ENCODE measurements at regions not wholly inside any gene's neighbourhood (a gene's known extent, or its start where the extent isn't known, plus 50 kb on each side); places are given as distances from the start of the nearest gene placed in this dataset.

GRCh38 chr6:74805916-74806696, 399.7 kb downstream of the COL12A1 start:
- H3K27me3 ChIP-seq (ENCODE audit: control insufficient read depth in 2 of 2, insufficient read depth in 2 of 2, low read length in 2 of 2): no peaks in the 10 kb centered on the region
- no peak for ATAC-seq
- H3K4me3 ChIP-seq: no peak overlapping the region
- H2AFZ ChIP-seq (ENCODE audit: low read depth, low read length): no peak overlapping the region
- DNase-seq (ENCODE audit: extremely low read depth in 1 of 4, low spot score in 3 of 4): no peak
- H3K9me1 ChIP-seq (ENCODE audit: control insufficient read depth, insufficient read depth, low read length): no peaks in the 10 kb centered on the region
- no TSS peak for BruUV-seq (replicated peaks)
- H3K36me3 ChIP-seq (ENCODE audit: control insufficient read depth, insufficient read depth, low read length): no peaks in the 10 kb centered on the region
- no peak overlapping the region for H3K4me2 ChIP-seq (ENCODE audit: insufficient read depth, low read length)
- H3K27ac ChIP-seq (ENCODE audit: extremely low read depth, low read depth, low read length): no peak overlapping the region
- no peaks in the 10 kb centered on the region for H3K79me2 ChIP-seq (ENCODE audit: control insufficient read depth, insufficient read depth, low read length)
- no peaks in the 10 kb centered on the region for H3K4me1 ChIP-seq (replicated peaks in 1 of 2; ENCODE audit: control insufficient read depth in 2 of 2, insufficient read depth in 2 of 2, low read length in 2 of 2)
- H4K20me1 ChIP-seq (replicated peaks; ENCODE audit: control insufficient read depth, insufficient read depth, low read length): no peaks in the 10 kb centered on the region
- no peak overlapping the region for H3K9ac ChIP-seq (ENCODE audit: insufficient read depth in 1 of 2, low read depth in 2 of 2, low read length in 2 of 2)
- CTCF ChIA-PET (ENCODE audit: low intra/inter-chr PET ratio): no interaction called here
- POLR2A ChIA-PET: no interaction called here
- H3K9me3 ChIP-seq (replicated peaks; ENCODE audit: control insufficient read depth, insufficient read depth, low read depth, low read length): no peaks in the 10 kb centered on the region; the same call in 1 of the 2 replicates
- no peak for FAIRE-seq
- in situ Hi-C loops (cut with MboI) (no loop called here), intact Hi-C loops (cut with micrococcal nuclease) (no loop called here)
- WGBS (ENCODE audit: insufficient coverage, low coverage, missing lambda C conversion rate): 0% methylated on average over 5 of the region's 5 CpGs
- TF ChIP-seq SIN3B (IDR thresholded peaks at IDR 0.05; ENCODE audit: low read depth): no peak
- TF ChIP-seq MCM5 (IDR thresholded peaks at IDR 0.05; ENCODE audit: low read depth): no peak
- no peak for TF ChIP-seq ZBTB5 (IDR thresholded peaks at IDR 0.05)
- TF ChIP-seq TAF7 (tag; IDR thresholded peaks at IDR 0.05): no peak
- TF ChIP-seq NKRF (IDR thresholded peaks at IDR 0.05; ENCODE audit: borderline replicate concordance): no peak
- no peak for TF ChIP-seq GABPB1 (CRISPR knock-in tag; IDR thresholded peaks at IDR 0.05)
- no peak for TF ChIP-seq ZNF699 (CRISPR knock-in tag; IDR thresholded peaks at IDR 0.05; ENCODE audit: insufficient replicate concordance)
- TF ChIP-seq ZBTB26 (CRISPR knock-in tag; IDR thresholded peaks at IDR 0.05): no peak
- TF ChIP-seq HMGXB4 (CRISPR knock-in tag; IDR thresholded peaks at IDR 0.05): no peak
- no peak for TF ChIP-seq ZNF77 (CRISPR knock-in tag; IDR thresholded peaks at IDR 0.05)
- TF ChIP-seq KLF13 (tag; IDR thresholded peaks at IDR 0.05; ENCODE audit: borderline replicate concordance, low read depth): no peak
- TF ChIP-seq GMEB1 (CRISPR knock-in tag; IDR thresholded peaks at IDR 0.05): no peak
- no peak for TF ChIP-seq ZNF79 (CRISPR knock-in tag; IDR thresholded peaks at IDR 0.05; ENCODE audit: low read depth)
- no peak for TF ChIP-seq DDX20 (tag; IDR thresholded peaks at IDR 0.05; ENCODE audit: low read depth)

All from K562 (cell line).